Type B pancreatic cell (in vitro differentiated cells): ENCODE measurements at regions not wholly inside any gene's neighbourhood (a gene's known extent, or its start where the extent isn't known, plus 50 kb on each side); places are given as distances from the start of the nearest gene placed in this dataset.
A peak's percentile ranks its signal among the peaks of the same experiment; 100 is the strongest.
"Not testable (repeated sequence)": the region's sequence is repeated elsewhere in the genome, so short reads cannot be mapped to it uniquely, and the experiment has no call there.

Experiments used
- DNase-seq: peaks from one replicate; pipeline ENCODE4 v3.0.0; 2021; ENCODE audit warnings: mixed read lengths; ENCODE audit not compliant: unreplicated experiment; ENCODE audit errors: extremely low spot score
- H3K27ac Mint-ChIP-seq: 2 replicates; pipeline ENCODE4 v1.8.0; 2021; ENCODE audit warnings: mild to moderate bottlenecking, mixed read lengths
- H3K27me3 Mint-ChIP-seq: 2 replicates; pipeline ENCODE4 v1.8.0; 2021; ENCODE audit warnings: mixed read lengths
- H3K36me3 Mint-ChIP-seq: 2 replicates; pipeline ENCODE4 v1.8.0; 2021; ENCODE audit warnings: mixed read lengths
- H3K4me1 Mint-ChIP-seq: one replicate; pipeline ENCODE4 v1.8.0; 2021; ENCODE audit warnings: mixed read lengths; ENCODE audit not compliant: unreplicated experiment
- H3K4me3 Mint-ChIP-seq: 2 replicates; pipeline ENCODE4 v1.8.0; 2021; ENCODE audit warnings: mild to moderate bottlenecking, mixed read lengths
- H3K9me3 Mint-ChIP-seq: 2 replicates; pipeline ENCODE4 v1.8.0; 2021; ENCODE audit warnings: mixed read lengths
- CTCF ChIP-seq: fragments of 200-600 bp; sonication (generic); conservative IDR thresholded peaks from 2 replicates; pipeline ENCODE4 v1.5.0; 2021; ENCODE audit warnings: antibody characterized with exemption, mild to moderate bottlenecking

- Mint-ChIP-seq H3K27ac (no peak overlapping the region), H3K4me3 (no peak overlapping the region), H3K9me3 (no peaks in the 10 kb centered on the region), H3K27me3 (peaks cover 2% of the 10 kb centered on the region), H3K4me1 (peaks cover 19% of the 10 kb centered on the region), H3K36me3 (no peaks in the 10 kb centered on the region)
- TF ChIP-seq CTCF, result no peak
- DNase-seq, result no peak
These were observed 80.3 kb upstream of the SKAP2 start for GRCh38 chr7:26944501-26945358.

GRCh38 chr7:26937939-26938623, 73.7 kb upstream of the SKAP2 start:
- TF ChIP-seq CTCF, result no peak
- no peaks in the 10 kb centered on the region for H3K9me3 Mint-ChIP-seq
- H3K27me3 Mint-ChIP-seq, result no peaks in the 10 kb centered on the region
- DNase-seq, result no peak
- H3K4me3 Mint-ChIP-seq, result no peak overlapping the region
- H3K27ac Mint-ChIP-seq, result no peak overlapping the region
- peaks cover 10% of the 10 kb centered on the region for H3K4me1 Mint-ChIP-seq
- H3K36me3 Mint-ChIP-seq, result no peaks in the 10 kb centered on the region

- Mint-ChIP-seq H3K9me3 (no peaks in the 10 kb centered on the region), H3K27me3 (no peaks in the 10 kb centered on the region), H3K4me1 (peaks cover 10% of the 10 kb centered on the region), H3K36me3 (no peaks in the 10 kb centered on the region), H3K27ac (no peak overlapping the region), H3K4me3 (no peak overlapping the region)
- no peak for TF ChIP-seq CTCF
- no peak for DNase-seq
These were observed 72.9 kb upstream of the SKAP2 start for GRCh38 chr7:26937306-26937705.

GRCh38 chr7:26932616-26933015, 68.2 kb upstream of the SKAP2 start:
- H3K27me3 Mint-ChIP-seq, H3K36me3 Mint-ChIP-seq: not testable (repeated sequence)

GRCh38 chr7:26930845-26931244, 66.5 kb upstream of the SKAP2 start:
- Mint-ChIP-seq H3K27ac (peak overlapping the region; percentile 70), H3K4me1 (peaks cover 22% of the 10 kb centered on the region)
- no peak for TF ChIP-seq CTCF

More at GRCh38 chr7:26932616-26933015, 68.2 kb upstream of the SKAP2 start:
- H3K4me1 Mint-ChIP-seq, result peaks cover 18% of the 10 kb centered on the region
- H3K27ac Mint-ChIP-seq, H3K4me3 Mint-ChIP-seq, H3K9me3 Mint-ChIP-seq, DNase-seq: not testable (repeated sequence)

GRCh38 chr7:26930201-26930600, 65.8 kb upstream of the SKAP2 start:
- TF ChIP-seq CTCF, result no peak
- peak overlapping the region; percentile 70 for H3K27ac Mint-ChIP-seq

More at GRCh38 chr7:26930845-26931244, 66.5 kb upstream of the SKAP2 start:
- Mint-ChIP-seq H3K36me3 (no peaks in the 10 kb centered on the region), H3K9me3 (no peaks in the 10 kb centered on the region), H3K4me3 (no peak overlapping the region), H3K27me3 (no peaks in the 10 kb centered on the region)
- DNase-seq, result no peak

More at GRCh38 chr7:26930201-26930600, 65.8 kb upstream of the SKAP2 start:
- no peak for DNase-seq
- Mint-ChIP-seq H3K4me3 (peak overlapping the region; percentile 49), H3K36me3 (no peaks in the 10 kb centered on the region), H3K27me3 (no peaks in the 10 kb centered on the region), H3K4me1 (peaks cover 24% of the 10 kb centered on the region), H3K9me3 (no peaks in the 10 kb centered on the region)
